Mesenchymal stem cell (in vitro differentiated cells and primary cell): ENCODE measurements at regions not wholly inside any gene's neighbourhood (a gene's known extent, or its start where the extent isn't known, plus 50 kb on each side); places are given as distances from the start of the nearest gene placed in this dataset.

Experiments
- DNase-seq: peaks from one replicate; pipeline ENCODE4 v3.0.0-alpha.2; 2013
- H2AFZ ChIP-seq: one replicate; pipeline ENCODE4 v1.6.1; 2013; ENCODE audit warnings: low read depth, mild to moderate bottlenecking, control low read depth, inconsistent platforms, low read length, moderate library complexity
- H2AK5ac ChIP-seq: 2 replicates; pipeline ENCODE4 v1.6.1; 2013; ENCODE audit warnings: low read length, moderate library complexity, mild to moderate bottlenecking, inconsistent platforms; ENCODE audit not compliant: severe bottlenecking
- H2BK120ac ChIP-seq: one replicate; pipeline ENCODE4 v1.6.1; 2013; ENCODE audit warnings: low read depth, mild to moderate bottlenecking, inconsistent platforms, low read length, moderate library complexity
- H2BK12ac ChIP-seq, 2 experiments: one replicate each; pipeline ENCODE4 v1.6.1; 2013; ENCODE audit warnings: inconsistent platforms in 2 of 2, low read length in 2 of 2, mild to moderate bottlenecking in 2 of 2, moderate library complexity in 2 of 2, control low read depth in 1 of 2
- H2BK15ac ChIP-seq: one replicate; pipeline ENCODE4 v1.6.1; 2013; ENCODE audit warnings: mild to moderate bottlenecking, low read depth, inconsistent platforms; ENCODE audit not compliant: poor library complexity, severe bottlenecking
- H2BK5ac ChIP-seq: 2 replicates; pipeline ENCODE4 v1.6.1; 2013; ENCODE audit warnings: low read depth, mild to moderate bottlenecking, low read length, control low read depth, inconsistent platforms; ENCODE audit not compliant: poor library complexity, severe bottlenecking
- H3K14ac ChIP-seq, 2 experiments: one replicate each; pipeline ENCODE4 v1.6.1; 2013; ENCODE audit warnings: inconsistent platforms in 2 of 2, low read length in 2 of 2, control low read depth in 1 of 2, mild to moderate bottlenecking in 1 of 2, moderate library complexity in 1 of 2
- H3K18ac ChIP-seq, 2 experiments: one replicate each; pipeline ENCODE4 v1.6.1; 2013; ENCODE audit warnings: inconsistent platforms in 2 of 2, low read length in 2 of 2, control low read depth in 1 of 2, low read depth in 1 of 2, mild to moderate bottlenecking in 1 of 2
- H3K23ac ChIP-seq, 2 experiments: one replicate each; pipeline ENCODE4 v1.6.1; 2013; ENCODE audit warnings: inconsistent platforms in 2 of 2, low read length in 2 of 2, mild to moderate bottlenecking in 2 of 2, moderate library complexity in 2 of 2, control low read depth in 1 of 2
- H3K27ac ChIP-seq: 2 replicates; pipeline ENCODE4 v1.5.1; 2013; ENCODE audit warnings: mild to moderate bottlenecking, moderate library complexity, low read length, control low read depth, inconsistent platforms; ENCODE audit not compliant: poor library complexity, severe bottlenecking
- H3K27me3 ChIP-seq, 2 experiments: 2 replicates each; pipeline versions ENCODE4 v1.6.1 to v1.7.0; 2013; ENCODE audit warnings: low read length in 2 of 2, mild to moderate bottlenecking in 2 of 2, moderate library complexity in 2 of 2, control low read depth in 1 of 2, inconsistent platforms in 1 of 2; ENCODE audit not compliant: control insufficient read depth in 1 of 2, insufficient read depth in 1 of 2
- H3K36me3 ChIP-seq, 2 experiments: 2 replicates each; pipeline versions ENCODE4 v1.6.1 to v1.7.0; 2013; ENCODE audit warnings: low read length in 2 of 2, control low read depth in 1 of 2, inconsistent platforms in 1 of 2, low read depth in 1 of 2, mild to moderate bottlenecking in 1 of 2; ENCODE audit not compliant: insufficient read depth in 2 of 2, control insufficient read depth in 1 of 2
- H3K4ac ChIP-seq, 2 experiments: one replicate each; pipeline ENCODE4 v1.6.1; 2013; ENCODE audit warnings: inconsistent platforms in 2 of 2, low read length in 2 of 2, mild to moderate bottlenecking in 2 of 2, moderate library complexity in 2 of 2, control low read depth in 1 of 2, low read depth in 1 of 2
- H3K4me1 ChIP-seq: 2 replicates; pipeline ENCODE4 v1.6.1; 2013; ENCODE audit warnings: low read depth, low read length, control low read depth; ENCODE audit not compliant: control insufficient read depth, insufficient read depth
- H3K4me2 ChIP-seq: 2 replicates; pipeline ENCODE4 v1.6.1; 2013; ENCODE audit warnings: low read length, mild to moderate bottlenecking, inconsistent platforms; ENCODE audit not compliant: poor library complexity, severe bottlenecking
- H3K4me3 ChIP-seq, 2 experiments: 2 replicates each; pipeline versions ENCODE4 v1.5.1 to v1.7.0; 2013; ENCODE audit warnings: low read length in 2 of 2, mild to moderate bottlenecking in 2 of 2, control low read depth in 1 of 2, low read depth in 1 of 2; ENCODE audit not compliant: insufficient read depth in 1 of 2
- H3K79me1 ChIP-seq: replicated peaks from 2 replicates; pipeline ENCODE4 v1.6.1; 2013; ENCODE audit warnings: mild to moderate bottlenecking, control low read depth, low read length, inconsistent platforms; ENCODE audit not compliant: poor library complexity, severe bottlenecking
- H3K9ac ChIP-seq: 2 replicates; pipeline ENCODE4 v1.7.0; 2013; ENCODE audit warnings: mild to moderate bottlenecking, low read length, moderate library complexity
- H3K9me3 ChIP-seq: 2 replicates; pipeline ENCODE4 v1.7.0; 2013; ENCODE audit warnings: mild to moderate bottlenecking, low read length; ENCODE audit not compliant: control insufficient read depth
- H4K8ac ChIP-seq: one replicate; pipeline ENCODE4 v1.6.1; 2013; ENCODE audit warnings: inconsistent platforms, mild to moderate bottlenecking, low read length, moderate library complexity
- H4K91ac ChIP-seq: one replicate; pipeline ENCODE4 v1.6.1; 2013; ENCODE audit warnings: mild to moderate bottlenecking, low read length, inconsistent platforms
- WGBS: methylation state at CpG from one replicate; pipeline ENCODE4 v1.1.7; 2013; ENCODE audit warnings: mixed read lengths; 5-methylcytosine and 5-hydroxymethylcytosine counted together

DNA sequence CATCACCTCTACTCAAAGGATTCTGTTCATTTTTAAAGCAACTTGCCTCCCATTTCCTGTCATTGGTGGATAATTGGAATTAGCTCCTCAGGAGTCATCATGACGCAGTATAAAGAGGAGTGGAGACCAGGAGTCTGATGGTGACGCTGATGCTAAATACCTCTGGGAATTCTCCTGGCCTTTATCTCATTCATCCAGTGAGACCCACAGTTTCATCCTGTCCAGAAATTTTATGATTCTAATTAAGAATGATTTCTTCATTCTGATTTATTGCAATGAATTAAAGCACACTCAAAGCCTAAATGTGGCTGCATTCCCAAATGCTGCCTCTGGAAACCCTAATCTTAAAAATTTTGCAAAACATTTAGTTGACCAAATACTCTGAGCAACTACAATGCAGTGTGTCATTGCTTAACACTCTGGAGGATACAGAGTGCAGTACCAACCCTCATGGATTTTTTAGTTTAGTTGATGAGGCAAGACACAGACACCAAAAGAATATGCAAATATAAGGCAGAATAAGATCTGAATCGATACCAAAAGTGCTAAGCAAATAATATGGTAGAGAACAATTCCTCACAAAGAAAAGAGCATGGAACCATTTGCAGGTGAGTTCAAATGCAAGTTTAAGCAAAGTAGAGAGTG lies 236.2 kb downstream of the ETAA1 start:
- no peak overlapping the region for H4K91ac ChIP-seq
- no peaks in the 10 kb centered on the region for H3K4me1 ChIP-seq
- H3K14ac ChIP-seq, result no peak overlapping the region
- no peak overlapping the region for H3K18ac ChIP-seq
- DNase-seq, result no peak
- no peak overlapping the region for H3K4me3 ChIP-seq
- no peaks in the 10 kb centered on the region for H3K27me3 ChIP-seq
- no peak overlapping the region for H2AFZ ChIP-seq
- H2BK120ac ChIP-seq, result no peak overlapping the region
- H2BK12ac ChIP-seq, result no peak overlapping the region
- no peak overlapping the region for H3K9ac ChIP-seq
- WGBS, result 70% methylated on average over 2 of the region's 3 CpGs
- H3K27ac ChIP-seq, result no peak overlapping the region
- H3K9me3 ChIP-seq, result no peaks in the 10 kb centered on the region
- no peak overlapping the region for H4K8ac ChIP-seq
- H2AK5ac ChIP-seq, result no peak overlapping the region
- no peak overlapping the region for H3K4me2 ChIP-seq
- no peak overlapping the region for H3K23ac ChIP-seq
- H3K4ac ChIP-seq, result no peak overlapping the region
- H3K36me3 ChIP-seq, result no peaks in the 10 kb centered on the region
- no peak overlapping the region for H2BK15ac ChIP-seq
- H3K79me1 ChIP-seq, result no peaks in the 10 kb centered on the region
- H2BK5ac ChIP-seq, result no peak overlapping the region

DNA sequence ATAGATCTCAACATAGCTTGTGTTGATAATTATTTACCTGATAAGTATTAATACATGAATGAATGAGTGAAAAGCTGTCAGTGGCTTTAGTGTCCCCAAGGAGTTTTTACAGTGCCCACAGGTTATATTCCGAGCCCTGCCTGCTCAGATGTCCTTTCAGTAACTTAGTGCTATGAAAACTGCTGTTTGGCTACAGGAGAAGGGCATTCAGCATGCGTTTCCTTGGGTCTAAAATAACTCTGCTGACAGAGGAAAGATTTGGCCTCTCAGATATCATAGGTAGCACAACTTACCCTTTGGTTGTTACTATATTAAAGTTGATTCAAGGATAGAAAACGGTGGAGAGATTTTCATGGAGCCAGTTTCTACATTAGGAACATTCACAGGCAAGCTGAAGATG lies 241.0 kb downstream of the ETAA1 start:
- Histone ChIP-seq H4K91ac (no peak overlapping the region), H2BK120ac (no peak overlapping the region), H3K4me3 (no peak overlapping the region), H3K4ac (no peak overlapping the region), H3K9ac (no peak overlapping the region), H3K27ac (no peak overlapping the region), H2AFZ (no peak overlapping the region), H3K9me3 (no peaks in the 10 kb centered on the region), H3K23ac (no peak overlapping the region), H3K4me1 (no peaks in the 10 kb centered on the region), H3K79me1 (no peaks in the 10 kb centered on the region), H2BK5ac (no peak overlapping the region), H3K27me3 (no peaks in the 10 kb centered on the region), H3K4me2 (no peak overlapping the region), H4K8ac (no peak overlapping the region), H2AK5ac (no peak overlapping the region), H3K14ac (no peak overlapping the region), H2BK15ac (no peak overlapping the region), H2BK12ac (no peak overlapping the region), H3K36me3 (no peaks in the 10 kb centered on the region), H3K18ac (no peak overlapping the region)
- WGBS, result 53% methylated on average over 3 of the region's 3 CpGs
- DNase-seq, result no peak

DNA sequence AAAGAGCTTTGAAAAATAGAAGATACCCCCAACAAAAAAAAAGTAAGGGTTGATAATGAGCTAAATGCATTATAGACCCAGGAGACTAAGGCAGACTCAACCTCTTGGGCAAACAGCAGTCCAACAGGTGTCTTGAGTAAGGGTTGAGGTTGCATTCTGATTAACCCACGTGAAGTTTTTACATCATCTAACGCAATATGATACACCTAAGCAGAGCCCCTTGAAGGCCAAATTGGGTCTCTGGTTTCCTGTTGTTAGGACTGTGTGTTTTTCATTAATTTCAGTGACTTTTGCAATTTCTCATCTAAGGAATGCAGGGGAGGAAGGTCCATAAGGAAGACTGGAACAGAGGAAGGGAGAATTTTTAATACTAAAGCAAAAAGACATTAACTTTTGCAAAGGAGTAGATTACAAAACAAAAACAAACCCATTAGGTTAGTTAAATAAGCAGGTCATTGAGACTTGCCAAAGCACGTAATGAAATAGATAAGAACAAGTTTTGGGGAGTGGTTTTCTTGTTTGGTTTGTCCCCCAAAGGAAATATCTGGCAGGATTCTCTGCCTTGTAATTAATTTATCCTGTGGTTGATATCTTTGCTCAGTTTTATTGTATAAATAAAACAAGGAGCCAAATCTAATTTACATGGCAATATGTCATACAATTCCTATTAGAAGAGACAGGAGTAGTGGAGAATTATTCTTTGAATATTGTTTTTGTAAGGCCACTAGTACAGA lies 244.3 kb downstream of the ETAA1 start:
- no peaks in the 10 kb centered on the region for H3K27me3 ChIP-seq
- no peaks in the 10 kb centered on the region for H3K36me3 ChIP-seq
- no peak overlapping the region for H3K9ac ChIP-seq
- no peak overlapping the region for H2AFZ ChIP-seq
- H3K23ac ChIP-seq, result no peak overlapping the region
- H2AK5ac ChIP-seq, result no peak overlapping the region
- peaks cover 3% of the 10 kb centered on the region for H3K4me1 ChIP-seq
- no peak overlapping the region for H2BK5ac ChIP-seq
- 90% methylated on average over 2 of the region's 3 CpGs for WGBS
- no peak overlapping the region for H3K4ac ChIP-seq
- H3K79me1 ChIP-seq, result no peaks in the 10 kb centered on the region
- H3K4me2 ChIP-seq, result no peak overlapping the region
- no peak overlapping the region for H4K8ac ChIP-seq
- no peak overlapping the region for H3K18ac ChIP-seq
- peaks cover 2% of the 10 kb centered on the region for H3K9me3 ChIP-seq
- no peak overlapping the region for H2BK120ac ChIP-seq
- H2BK15ac ChIP-seq, result no peak overlapping the region
- no peak overlapping the region for H3K27ac ChIP-seq
- no peak overlapping the region for H3K14ac ChIP-seq
- H3K4me3 ChIP-seq, result no peak overlapping the region
- no peak overlapping the region for H4K91ac ChIP-seq
- no peak overlapping the region for H2BK12ac ChIP-seq
- no peak for DNase-seq

DNA sequence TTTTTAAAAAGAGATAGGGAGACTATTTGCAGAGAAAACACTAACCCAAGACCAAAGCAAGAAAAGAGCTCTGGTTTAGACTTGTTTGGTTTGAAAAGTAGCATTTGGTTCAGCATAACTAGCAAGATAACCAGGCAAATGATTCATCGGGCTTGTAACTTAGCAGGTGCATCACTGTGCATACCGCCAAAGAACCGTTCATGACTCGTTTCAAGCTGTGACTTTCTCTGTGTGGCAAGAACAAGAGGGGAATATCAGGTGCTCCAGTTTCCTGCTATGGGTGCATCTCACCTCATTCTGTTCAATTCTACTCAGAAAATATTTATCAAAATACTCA lies 244.9 kb downstream of the ETAA1 start:
- Histone ChIP-seq H4K8ac (no peak overlapping the region), H2AFZ (no peak overlapping the region), H2BK5ac (no peak overlapping the region), H3K36me3 (no peaks in the 10 kb centered on the region), H3K79me1 (no peaks in the 10 kb centered on the region), H3K23ac (no peak overlapping the region), H3K9me3 (peaks cover 7% of the 10 kb centered on the region), H3K4me3 (no peak overlapping the region), H2BK12ac (no peak overlapping the region), H3K9ac (no peak overlapping the region), H3K4me2 (no peak overlapping the region), H3K27me3 (no peaks in the 10 kb centered on the region), H2BK15ac (no peak overlapping the region), H2BK120ac (no peak overlapping the region), H4K91ac (no peak overlapping the region), H3K4ac (no peak overlapping the region), H2AK5ac (no peak overlapping the region), H3K4me1 (peaks cover 3% of the 10 kb centered on the region), H3K14ac (no peak overlapping the region), H3K18ac (no peak overlapping the region), H3K27ac (no peak overlapping the region)
- 60% methylated on average over 4 of the region's 4 CpGs for WGBS
- DNase-seq, result no peak
